IMR-90 (cell line): ENCODE measurements at regions not wholly inside any gene's neighbourhood (a gene's known extent, or its start where the extent isn't known, plus 50 kb on each side); places are given as distances from the start of the nearest gene placed in this dataset.

ENCODE experiments used
- ATAC-seq: fragments of 200-7000 bp; cut with Tn5 transposase; 2 replicates; pipeline ENCODE4 v1.9.1; 2020; ENCODE audit warnings: low read depth, mild to moderate bottlenecking, moderate library complexity
- BruUV-seq: library from RNA; stranded (reverse); fragments of 400-500 nt; replicated peaks from 2 replicates; lab custom pipeline; 2021; lab: Mats Ljungman, UMichigan
- CTCF ChIA-PET: fragments of 300-600 bp; formaldehyde crosslinking; extraction: SDS; loops from one replicate; lab custom pipeline; 2021; ENCODE audit warnings: antibody characterized with exemption; lab: Yijun Ruan, JAX
- POLR2A ChIA-PET: fragments of 300-600 bp; sonication (Branson Sonifier 250); formaldehyde crosslinking; loops from one replicate; lab custom pipeline; 2022; ENCODE audit warnings: antibody characterized with exemption; ENCODE audit not compliant: unreplicated experiment; lab: Charles Lee
- DNase-seq: peaks from one replicate; pipeline ENCODE4 v3.0.0; 2013
- H2AFZ ChIP-seq: replicated peaks from 2 replicates; pipeline ENCODE3; 2013; ENCODE audit warnings: low read length, mild to moderate bottlenecking; ENCODE audit not compliant: poor library complexity
- H2AK5ac ChIP-seq: 2 replicates; pipeline ENCODE4 v1.6.1; 2013; ENCODE audit warnings: low read depth, low read length, inconsistent platforms
- H2AK9ac ChIP-seq: replicated peaks from 2 replicates; pipeline ENCODE3; 2013; ENCODE audit warnings: mild to moderate bottlenecking, low read depth, low read length, moderate library complexity; ENCODE audit not compliant: poor library complexity
- H2BK120ac ChIP-seq: 2 replicates; pipeline ENCODE4 v1.6.1; 2013; ENCODE audit warnings: low read depth, low read length, inconsistent platforms
- H2BK15ac ChIP-seq: 3 replicates; pipeline ENCODE4 v1.6.1; 2013; ENCODE audit warnings: low read depth, low read length, inconsistent platforms
- H2BK20ac ChIP-seq: 2 replicates; pipeline ENCODE4 v1.6.1; 2013; ENCODE audit warnings: low read depth, mild to moderate bottlenecking, inconsistent platforms, low read length, moderate library complexity
- H2BK5ac ChIP-seq: 2 replicates; pipeline ENCODE4 v1.6.1; 2013; ENCODE audit warnings: mild to moderate bottlenecking, low read depth, low read length, inconsistent platforms; ENCODE audit not compliant: poor library complexity, severe bottlenecking
- H3K14ac ChIP-seq: replicated peaks from 2 replicates; pipeline ENCODE4 v1.6.1; 2013; ENCODE audit warnings: low read depth, low read length, inconsistent platforms
- H3K18ac ChIP-seq: 2 replicates; pipeline ENCODE4 v1.6.1; 2013; ENCODE audit warnings: low read depth, low read length, control low read depth
- H3K23ac ChIP-seq: 2 replicates; pipeline ENCODE4 v1.6.1; 2013; ENCODE audit warnings: low read depth, low read length, inconsistent platforms
- H3K27ac ChIP-seq: 2 replicates; pipeline ENCODE4 v1.5.1; 2013; ENCODE audit warnings: mild to moderate bottlenecking, control low read depth, low read length; ENCODE audit not compliant: insufficient read depth
- H3K27me3 ChIP-seq: 2 replicates; pipeline ENCODE4 v1.6.1; 2013; ENCODE audit warnings: low read length; ENCODE audit not compliant: control insufficient read depth, insufficient read depth
- H3K36me3 ChIP-seq: 2 replicates; pipeline ENCODE4 v1.6.1; 2013; ENCODE audit warnings: low read length, mixed read lengths; ENCODE audit not compliant: control insufficient read depth, insufficient read depth
- H3K4ac ChIP-seq: 2 replicates; pipeline ENCODE4 v1.6.1; 2013; ENCODE audit warnings: low read depth, low read length, inconsistent platforms
- H3K4me1 ChIP-seq: 2 replicates; pipeline ENCODE4 v1.6.1; 2013; ENCODE audit warnings: low read length, mixed read lengths; ENCODE audit not compliant: control insufficient read depth, insufficient read depth
- H3K4me2 ChIP-seq: 2 replicates; pipeline ENCODE4 v1.6.1; 2013; ENCODE audit warnings: low read depth, mild to moderate bottlenecking, control low read depth, low read length, moderate library complexity
- H3K4me3 ChIP-seq: 2 replicates; pipeline ENCODE4 v1.5.1; 2013; ENCODE audit warnings: low read depth, mild to moderate bottlenecking, control low read depth, low read length, moderate library complexity; ENCODE audit not compliant: insufficient read depth
- H3K56ac ChIP-seq: 2 replicates; pipeline ENCODE4 v1.6.1; 2013; ENCODE audit warnings: low read length, inconsistent platforms; ENCODE audit not compliant: insufficient read depth; ENCODE audit errors: extremely low read depth
- H3K79me1 ChIP-seq, 2 experiments: 2 replicates each; pipeline ENCODE4 v1.6.1; 2013; ENCODE audit warnings: low read length in 2 of 2, inconsistent platforms in 1 of 2, low read depth in 1 of 2
- H3K9ac ChIP-seq: 2 replicates; pipeline ENCODE4 v1.6.1; 2013; ENCODE audit warnings: low read depth, low read length, control low read depth
- H3K9me1 ChIP-seq: 2 replicates; pipeline ENCODE4 v1.6.1; 2013; ENCODE audit warnings: low read length, inconsistent platforms; ENCODE audit not compliant: insufficient read depth
- H3K9me3 ChIP-seq: 2 replicates; pipeline ENCODE4 v1.6.1; 2013; ENCODE audit warnings: low read length; ENCODE audit not compliant: control insufficient read depth, insufficient read depth
- H4K20me1 ChIP-seq: 2 replicates; pipeline ENCODE4 v1.6.1; 2013; ENCODE audit warnings: low read length, inconsistent platforms; ENCODE audit not compliant: insufficient read depth
- H4K5ac ChIP-seq: 2 replicates; pipeline ENCODE4 v1.6.1; 2013; ENCODE audit warnings: mild to moderate bottlenecking, low read depth, low read length, control low read depth
- H4K8ac ChIP-seq, 2 experiments: 2 replicates each; pipeline ENCODE4 v1.6.1; 2013; ENCODE audit warnings: low read depth in 2 of 2, low read length in 2 of 2, control low read depth in 1 of 2, inconsistent platforms in 1 of 2
- H4K91ac ChIP-seq: 2 replicates; pipeline ENCODE4 v1.6.1; 2013; ENCODE audit warnings: low read depth, low read length, inconsistent platforms; ENCODE audit not compliant: insufficient read depth
- MAFK ChIP-seq: IDR thresholded peaks from 2 replicates; pipeline ENCODE4 v1.6.1; 2012; ENCODE audit warnings: low read depth, low read length, improper control_type of control experiment
- RAD21 ChIP-seq: IDR thresholded peaks from 2 replicates; pipeline ENCODE4 v1.6.1; 2012; ENCODE audit warnings: low read length, improper control_type of control experiment
- RFX5 ChIP-seq: IDR thresholded peaks from 2 replicates; pipeline ENCODE4 v1.8.0; 2012; ENCODE audit warnings: low read depth, mild to moderate bottlenecking, low read length, moderate library complexity
- USF2 ChIP-seq: fragments of 150-350 bp; IDR thresholded peaks from 2 replicates; pipeline ENCODE4 v1.6.1; 2017; ENCODE audit warnings: mild to moderate bottlenecking, antibody characterized with exemption, low read length, low read depth
- WGBS, 2 experiments: methylation state at CpG; one replicate each; pipeline versions ENCODE4 v1.1.5 to v1.1.7; 2013; ENCODE audit warnings: missing lambda C conversion rate in 2 of 2; ENCODE audit not compliant: insufficient read length in 1 of 2; ENCODE audit errors: extremely low coverage in 2 of 2; 5-methylcytosine and 5-hydroxymethylcytosine counted together
- dilution Hi-C: fragments of 300-500 bp; cut with HindIII; formaldehyde crosslinking; loops from one replicate; pipeline ENCODE4 v1.14.3; 2018; ENCODE audit warnings: low sequenced_read_pairs; ENCODE audit not compliant: unreplicated experiment
- in situ Hi-C: fragments of 300-500 bp; cut with MboI; formaldehyde crosslinking; loops from 3 replicates; pipeline ENCODE4 v1.14.3; 2019; ENCODE audit warnings: low sequenced_read_pairs, inconsistent platforms, mixed read lengths
- intact Hi-C: fragments of 100-400 bp; cut with micrococcal nuclease; formaldehyde crosslinking; loops from 2 replicates; pipeline ENCODE4 v1.10.0; 2022

- BruUV-seq: no TSS peak
- no peak overlapping the region for H2BK120ac ChIP-seq
Observed at GRCh38 chr4:30283336-30283735, 436.8 kb upstream of the PCDH7 start.

More at GRCh38 chr4:30283336-30283735, 436.8 kb upstream of the PCDH7 start:
- H4K20me1 ChIP-seq: no peaks in the 10 kb centered on the region
- no peak overlapping the region for H3K56ac ChIP-seq
- no peaks in the 10 kb centered on the region for H3K27me3 ChIP-seq
- ChIA-PET POLR2A (no interaction called here), CTCF (no interaction called here)
- WGBS, 2 experiments: 80% methylated on average over 1 of the region's 3 CpGs; no CpG with 5 or more reads in 1 of the 2 experiments
- H3K14ac ChIP-seq: no peak overlapping the region
- no peak overlapping the region for H2AFZ ChIP-seq
- ATAC-seq: no peak
- H3K18ac ChIP-seq: no peak overlapping the region
- no peak overlapping the region for H3K4ac ChIP-seq
- no peak overlapping the region for H2BK5ac ChIP-seq
- H2AK5ac ChIP-seq: no peak overlapping the region
- no peak overlapping the region for H2AK9ac ChIP-seq
- no peaks in the 10 kb centered on the region for H3K36me3 ChIP-seq
- no peaks in the 10 kb centered on the region for H3K4me1 ChIP-seq
- no peaks in the 10 kb centered on the region for H3K9me1 ChIP-seq
- no peak overlapping the region for H4K5ac ChIP-seq
- H3K79me1 ChIP-seq: no peaks in the 10 kb centered on the region
- dilution Hi-C loops (no loop called here), in situ Hi-C loops (no loop called here), intact Hi-C loops (no loop called here)
- no peak overlapping the region for H4K8ac ChIP-seq
- no peak overlapping the region for H3K4me2 ChIP-seq
- no peak overlapping the region for H3K23ac ChIP-seq
- H3K27ac ChIP-seq: no peak overlapping the region
- no peak overlapping the region for H3K9ac ChIP-seq
- H2BK20ac ChIP-seq: no peak overlapping the region
- H3K4me3 ChIP-seq: no peak overlapping the region
- no peaks in the 10 kb centered on the region for H3K9me3 ChIP-seq
- no peak for DNase-seq
- no peak for TF ChIP-seq USF2
- TF ChIP-seq MAFK: no peak
- no peak for TF ChIP-seq RFX5
- no peak for TF ChIP-seq RAD21
- H2BK15ac ChIP-seq: no peak overlapping the region
- no peak overlapping the region for H4K91ac ChIP-seq
